ENCODE measurements at regions not wholly inside any gene's neighbourhood (a gene's known extent, or its start where the extent isn't known, plus 50 kb on each side); places are given as distances from the start of the nearest gene placed in this dataset.

DNA sequence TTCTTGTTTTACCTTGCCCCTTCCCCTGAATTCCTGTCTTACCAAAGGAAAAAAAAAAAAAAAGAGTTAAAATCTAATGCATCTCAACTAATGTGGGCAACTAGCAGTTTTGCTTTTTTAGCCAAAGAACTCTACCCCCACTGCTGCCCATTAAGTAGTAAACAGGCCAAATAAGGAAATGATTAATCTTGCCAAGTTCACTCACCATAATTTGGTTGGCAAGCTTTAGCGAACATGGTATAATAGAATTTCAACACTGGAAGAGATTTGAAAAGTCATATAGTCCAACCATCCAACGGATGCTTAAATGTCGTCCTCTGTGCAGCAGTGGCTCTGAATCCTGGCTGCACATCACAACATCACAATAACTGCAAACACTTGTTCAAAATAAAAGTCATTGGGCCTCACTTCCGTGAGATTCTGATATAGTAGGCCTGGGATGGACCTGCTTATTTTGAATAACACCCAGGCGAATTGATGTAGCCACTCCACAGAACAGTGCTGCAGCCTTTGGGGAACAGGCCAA, 142.0 kb upstream of the UBE2E1 start:
- no peak for DNase-seq (ENCODE audit: extremely low read depth in 1 of 2, low read depth in 1 of 2)

- no peak for DNase-seq (ENCODE audit: extremely low read depth in 1 of 2, low read depth in 1 of 2)
Observed at GRCh38 chr3:23664459-23664858, 141.3 kb upstream of the UBE2E1 start.

- DNase-seq (ENCODE audit: extremely low read depth in 1 of 2, low read depth in 1 of 2), result no peak
Observed at GRCh38 chr3:23665741-23666140, 140.0 kb upstream of the UBE2E1 start.

DNA sequence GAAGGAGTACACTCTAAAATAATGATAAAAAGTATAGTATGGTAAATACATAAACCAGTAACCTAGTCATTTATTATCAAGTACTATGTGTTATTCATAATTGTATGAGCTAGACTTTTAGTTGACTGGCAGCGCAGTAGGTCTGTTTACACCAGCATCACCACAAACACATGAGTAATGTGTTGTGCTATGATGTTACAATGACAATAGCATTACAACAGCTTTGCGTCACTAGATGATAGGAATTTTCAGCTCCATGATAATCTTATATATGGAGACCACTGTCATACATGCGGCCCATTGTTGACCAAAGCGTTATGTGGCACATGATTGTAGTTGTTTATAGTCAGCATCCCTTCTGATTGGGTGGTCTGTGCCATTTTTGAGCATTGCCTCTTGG, 138.9 kb upstream of the UBE2E1 start:
- DNase-seq (ENCODE audit: extremely low read depth in 1 of 2, low read depth in 1 of 2), result no peak

GRCh38 chr3:23667536-23668429, 138.0 kb upstream of the UBE2E1 start:
- no peak for DNase-seq (ENCODE audit: extremely low read depth in 1 of 2, low read depth in 1 of 2)

GRCh38 chr3:23668430-23668904, 137.3 kb upstream of the UBE2E1 start:
- no peak for DNase-seq (ENCODE audit: extremely low read depth in 1 of 2, low read depth in 1 of 2)

DNA sequence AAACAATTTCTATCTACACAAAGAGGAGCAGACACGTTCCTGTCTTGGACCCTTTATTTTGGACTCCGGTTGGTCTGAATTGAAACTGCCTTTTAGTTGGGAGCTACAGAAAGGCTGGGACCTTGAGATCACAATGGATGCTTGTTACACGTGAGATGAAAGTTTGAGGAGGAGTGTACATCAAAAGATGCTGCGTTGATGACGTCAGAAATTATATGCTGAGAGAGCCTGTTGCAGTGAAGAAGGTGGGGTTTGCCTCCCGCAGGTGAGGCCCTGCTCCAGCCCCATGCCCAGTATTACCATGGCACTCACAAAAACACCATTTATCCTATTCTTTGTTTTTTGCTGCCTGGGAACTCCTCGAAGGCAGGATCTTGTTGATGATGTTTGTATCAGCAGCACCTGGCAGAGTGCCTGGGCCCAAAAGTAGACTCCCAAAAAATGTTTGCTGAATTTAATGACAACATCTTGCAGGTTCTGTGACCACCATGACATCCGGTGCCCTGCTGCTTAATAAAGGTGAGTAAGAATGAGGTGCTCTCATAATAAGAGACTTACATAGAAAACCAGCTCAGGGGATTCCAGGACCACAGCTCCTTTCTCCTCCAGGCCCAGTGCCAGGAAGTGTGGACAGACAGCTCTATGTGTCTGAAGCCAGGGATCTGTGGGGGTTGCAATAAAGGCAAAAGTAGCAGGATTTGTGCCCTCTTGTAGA, 136.1 kb upstream of the UBE2E1 start:
- no peak for DNase-seq (ENCODE audit: extremely low read depth in 1 of 2, low read depth in 1 of 2)

DNA sequence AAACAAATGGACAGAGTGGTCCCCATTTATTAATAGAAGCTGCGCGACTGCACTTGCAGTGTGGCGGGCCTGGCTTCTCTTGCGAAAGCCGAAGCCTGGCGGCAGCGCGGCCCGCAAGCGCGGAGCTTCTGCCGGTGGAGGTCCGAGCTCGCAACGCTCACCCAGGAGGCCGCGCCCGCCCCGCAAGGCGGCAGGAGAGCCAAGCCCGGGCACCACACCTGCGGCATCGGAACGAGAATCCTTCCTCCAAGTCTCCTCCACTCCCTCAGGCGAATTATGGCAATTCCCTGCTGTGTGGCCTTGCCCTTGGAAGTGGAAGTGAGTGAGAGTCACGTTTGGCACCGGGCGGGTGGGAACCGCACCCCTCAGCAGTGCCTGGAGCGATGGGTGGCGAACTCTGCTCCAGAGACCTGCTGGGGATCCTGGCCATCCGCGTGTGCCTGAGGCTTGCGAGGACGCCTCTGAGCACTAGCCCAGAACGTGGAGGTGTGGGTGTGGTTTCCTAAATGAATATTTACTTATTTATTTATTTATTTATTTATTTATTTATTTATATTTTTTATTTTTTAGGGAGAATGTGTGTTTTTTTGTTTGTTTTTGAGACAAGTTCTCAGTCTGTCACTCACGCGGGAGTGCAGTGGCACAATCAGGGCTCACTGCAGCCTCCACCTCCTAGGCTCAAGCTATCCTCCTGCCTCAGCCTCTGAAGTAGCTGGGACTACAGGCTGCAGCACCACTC, 133.7 kb upstream of the UBE2E1 start:
- DNase-seq (ENCODE audit: extremely low read depth in 1 of 2, low read depth in 1 of 2), result no peak

DNA sequence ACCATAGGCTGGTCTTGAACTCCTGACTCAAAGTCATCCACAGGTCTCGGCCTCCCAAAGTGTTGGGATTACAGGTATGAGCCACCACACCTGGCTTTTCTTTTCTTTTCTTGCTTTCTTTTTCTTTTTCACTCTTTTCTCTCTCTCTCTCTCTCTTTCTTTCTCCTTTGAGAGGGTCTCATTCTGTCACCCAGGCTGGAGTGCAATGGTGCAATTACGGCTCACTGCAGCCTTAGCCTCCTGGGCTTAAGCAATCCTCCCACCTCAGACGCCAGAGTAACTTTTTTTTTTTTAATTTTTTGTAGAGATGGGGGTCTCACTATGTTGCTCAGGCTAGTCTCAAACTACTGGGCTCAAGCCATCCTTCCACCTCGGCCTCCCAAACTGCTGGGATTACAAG, 133.1 kb upstream of the UBE2E1 start:
- no peak for DNase-seq (ENCODE audit: extremely low read depth in 1 of 2, low read depth in 1 of 2)

GRCh38 chr3:23675010-23675409, 130.7 kb upstream of the UBE2E1 start:
- DNase-seq (ENCODE audit: extremely low read depth in 1 of 2, low read depth in 1 of 2), result no peak

- no peak for DNase-seq (ENCODE audit: extremely low read depth in 1 of 2, low read depth in 1 of 2)
Observed at GRCh38 chr3:23676093-23676492, 129.7 kb upstream of the UBE2E1 start.

GRCh38 chr3:23682646-23683045, 123.1 kb upstream of the UBE2E1 start:
- DNase-seq (ENCODE audit: extremely low read depth in 1 of 2, low read depth in 1 of 2), result no peak

DNA sequence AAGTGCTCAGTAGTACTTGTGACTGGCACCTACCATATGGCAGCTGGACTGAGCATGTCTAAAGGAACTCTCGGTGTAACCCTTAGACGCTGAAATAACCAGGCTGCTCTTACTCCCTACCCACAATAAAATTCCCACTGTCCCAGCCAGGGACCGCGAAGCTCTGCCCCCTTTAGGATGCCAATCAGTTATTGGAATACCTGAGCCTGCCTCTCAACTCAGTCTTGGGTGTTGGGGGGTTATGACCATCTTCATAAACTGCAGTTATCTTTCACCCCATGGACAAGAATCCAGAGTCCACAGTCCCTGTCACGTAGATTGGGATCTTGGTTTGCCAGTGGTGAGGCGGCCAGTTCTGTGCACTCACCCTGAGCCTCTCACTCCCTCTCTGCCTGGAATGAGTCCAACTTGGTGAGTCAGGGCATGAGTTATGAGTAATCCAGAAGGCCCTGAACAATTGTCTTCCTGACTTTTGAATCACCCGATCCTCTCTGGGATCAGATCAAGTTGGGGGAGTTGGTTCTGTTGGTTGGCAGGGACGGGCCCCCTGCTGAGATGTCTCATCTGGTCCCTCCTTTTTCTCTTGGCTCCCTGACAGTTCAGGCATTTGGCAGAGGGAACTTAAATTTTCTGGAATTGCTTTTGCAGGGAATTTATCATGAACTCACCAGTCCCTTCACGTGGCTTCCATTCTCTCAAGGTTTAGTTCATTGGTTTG, 120.1 kb upstream of the UBE2E1 start:
- DNase-seq (ENCODE audit: extremely low read depth in 1 of 2, low read depth in 1 of 2), result peak in 1 of 2 donors; percentile 10

DNA sequence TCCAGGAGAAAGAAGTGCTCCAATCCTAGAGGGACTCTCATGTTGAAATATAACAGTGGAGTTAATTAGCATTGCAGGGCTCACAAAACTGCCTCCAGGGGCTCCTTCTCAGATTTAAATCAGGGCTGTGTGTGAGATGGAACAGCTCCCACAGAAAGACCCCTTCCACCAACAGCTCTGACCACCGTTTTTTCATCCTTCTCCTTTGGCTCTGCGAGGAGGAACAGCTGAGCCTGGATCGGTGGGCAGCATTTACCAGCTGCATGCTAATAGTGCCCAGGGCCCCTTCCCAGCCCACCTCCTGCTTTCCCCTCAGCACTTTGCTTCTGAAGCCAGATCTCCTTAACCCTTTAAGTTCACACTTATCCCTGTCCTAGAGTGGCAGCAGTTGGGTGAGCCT, 119.2 kb upstream of the UBE2E1 start:
- DNase-seq (ENCODE audit: extremely low read depth in 1 of 2, low read depth in 1 of 2), result no peak

DNA sequence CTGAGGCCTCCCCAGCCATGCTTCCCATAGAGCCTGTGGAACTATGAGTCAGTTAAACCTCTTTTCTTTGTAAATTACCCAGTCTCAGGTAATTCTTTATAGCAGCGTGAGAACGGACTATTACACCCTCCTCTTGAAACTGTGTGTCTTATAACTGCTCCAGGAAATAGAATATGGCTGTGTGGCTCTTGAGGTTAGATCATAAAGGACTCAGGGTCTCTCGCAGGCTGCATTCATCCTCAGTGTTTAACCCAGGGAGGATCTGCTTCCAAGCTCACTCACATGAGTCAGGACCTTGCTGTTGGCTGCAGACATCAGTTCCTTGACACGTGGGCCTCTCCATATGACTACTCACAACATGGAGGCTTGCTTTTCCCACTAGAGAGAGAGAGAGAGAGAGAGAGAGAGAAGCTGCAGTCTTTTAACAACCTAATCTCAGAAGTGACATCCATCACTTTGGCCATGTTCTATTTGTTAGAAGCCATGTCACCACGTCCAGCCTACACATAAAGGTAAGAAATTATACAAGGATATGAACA, 114.3 kb upstream of the UBE2E1 start:
- DNase-seq (ENCODE audit: extremely low read depth in 1 of 2, low read depth in 1 of 2), result no peak

DNA sequence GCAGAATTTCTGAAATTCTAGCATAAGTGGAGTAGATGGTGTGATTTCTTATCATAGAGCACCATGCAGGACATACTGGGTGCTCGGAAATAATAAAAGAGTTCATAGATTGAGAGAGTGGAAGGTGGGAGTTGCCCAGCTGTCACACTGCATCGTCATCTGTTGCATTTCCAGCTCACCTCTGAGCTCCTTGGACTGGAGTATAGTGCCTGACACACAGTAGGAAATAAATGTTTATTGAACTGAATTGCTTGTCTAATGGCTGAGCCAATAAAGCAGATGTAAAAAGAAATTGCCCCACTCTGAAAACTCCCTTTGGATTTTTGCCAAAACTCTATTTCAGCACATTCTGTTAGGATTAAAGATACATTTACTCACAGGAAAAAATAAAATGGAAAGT, 108.9 kb upstream of the UBE2E1 start:
- DNase-seq (ENCODE audit: extremely low read depth in 1 of 2, low read depth in 1 of 2), result no peak

DNA sequence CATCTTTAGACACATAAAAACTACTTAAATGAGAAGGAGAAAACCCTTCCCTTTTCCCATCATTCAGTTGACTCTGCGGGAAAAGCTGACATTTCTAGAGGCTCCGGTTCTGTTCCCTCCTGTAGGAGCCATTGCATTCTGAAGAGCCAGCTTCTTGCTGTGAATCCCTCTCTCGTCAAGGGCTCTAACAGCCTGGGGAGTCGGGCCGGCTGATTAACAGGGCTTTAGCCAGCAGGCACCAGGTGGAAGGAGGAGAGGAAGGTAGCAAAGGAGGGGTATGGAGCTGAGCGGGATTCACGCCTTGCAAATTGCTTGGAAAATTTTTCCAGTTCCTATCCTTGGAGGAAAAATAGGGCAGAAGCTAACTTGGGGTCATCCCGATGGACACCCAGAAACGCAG, 108.3 kb upstream of the UBE2E1 start:
- DNase-seq (ENCODE audit: extremely low read depth in 1 of 2, low read depth in 1 of 2), result no peak

GRCh38 chr3:23698652-23699313, 107.0 kb upstream of the UBE2E1 start:
- DNase-seq (ENCODE audit: extremely low read depth in 1 of 2, low read depth in 1 of 2), result no peak

DNA sequence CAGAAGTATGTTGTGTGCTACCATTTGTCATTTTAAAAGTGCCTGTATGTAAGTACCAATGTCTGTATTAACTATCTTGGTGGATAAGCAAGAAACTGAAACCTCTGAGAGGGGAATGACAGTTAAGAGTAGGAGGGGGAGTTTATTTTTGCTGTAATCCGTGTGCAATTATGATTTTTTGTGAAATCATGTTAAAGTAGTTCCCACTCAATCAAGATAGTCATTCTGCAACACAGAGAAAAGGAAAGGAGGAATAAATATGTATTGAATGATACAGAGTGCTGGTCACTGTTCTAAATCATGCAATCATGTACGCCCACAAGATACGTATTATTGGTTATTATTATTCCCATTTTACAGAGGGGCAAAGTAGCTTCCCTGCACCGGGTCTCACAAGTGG, 105.1 kb upstream of the UBE2E1 start:
- no peak for DNase-seq (ENCODE audit: extremely low read depth in 1 of 2, low read depth in 1 of 2)
